SK-MEL-5 (cell line): ENCODE measurements at regions not wholly inside any gene's neighbourhood (a gene's known extent, or its start where the extent isn't known, plus 50 kb on each side); places are given as distances from the start of the nearest gene placed in this dataset.

Experiments
- DNase-seq: peaks from one replicate; pipeline ENCODE4 v3.0.0-alpha.2; 2016; ENCODE audit warnings: low read depth, low spot score
- in situ Hi-C: cut with HindIII; loops from 2 replicates; pipeline ENCODE4 v1.10.0; 2016; ENCODE audit warnings: low sequenced_read_pairs, high pct_unique_total_duplicates, low pct_unique_long_range_greater_than_20kb

- no peak for DNase-seq
- in situ Hi-C loops = no loop called here
Observed at GRCh38 chrX:13266641-13267345, 53.1 kb downstream of the ATXN3L start.

GRCh38 chrX:13265549-13266132 is 54.2 kb downstream of the ATXN3L start:
- in situ Hi-C loops = no loop called here
- no peak for DNase-seq

- no peak for DNase-seq
- in situ Hi-C loops = no loop called here
Observed at GRCh38 chrX:13265111-13265510, 54.7 kb downstream of the ATXN3L start.

- no peak for DNase-seq
- in situ Hi-C loops = no loop called here
Observed at GRCh38 chrX:13263560-13264251, 56.1 kb downstream of the ATXN3L start.

- in situ Hi-C loops = no loop called here
- no peak for DNase-seq
Observed at GRCh38 chrX:13261348-13261747, 58.5 kb downstream of the ATXN3L start.

GRCh38 chrX:13260598-13260997 is 59.3 kb downstream of the ATXN3L start:
- in situ Hi-C loops = no loop called here
- DNase-seq = no peak

GRCh38 chrX:13258725-13259124 is 61.1 kb downstream of the ATXN3L start:
- in situ Hi-C loops = no loop called here
- DNase-seq = no peak

- DNase-seq = no peak
- in situ Hi-C loops = no loop called here
Observed at GRCh38 chrX:13258052-13258444, 61.8 kb downstream of the ATXN3L start.

GRCh38 chrX:13257223-13258051 is 62.4 kb downstream of the ATXN3L start:
- in situ Hi-C loops = no loop called here
- DNase-seq = no peak

GRCh38 chrX:13256603-13257002 is 63.2 kb downstream of the ATXN3L start:
- no peak for DNase-seq
- in situ Hi-C loops = no loop called here

- in situ Hi-C loops = no loop called here
- DNase-seq = no peak
Observed at GRCh38 chrX:13254870-13255269, 65.0 kb downstream of the ATXN3L start.

- DNase-seq = peak; percentile 0
- in situ Hi-C loops = no loop called here
Observed at GRCh38 chrX:13254076-13254785, 65.6 kb downstream of the ATXN3L start.

GRCh38 chrX:13253223-13253622 is 66.6 kb downstream of the ATXN3L start:
- DNase-seq = no peak
- in situ Hi-C loops = no loop called here

- in situ Hi-C loops = no loop called here
- no peak for DNase-seq
Observed at GRCh38 chrX:13252726-13253125, 67.1 kb downstream of the ATXN3L start.

- no peak for DNase-seq
- in situ Hi-C loops = no loop called here
Observed at GRCh38 chrX:13250826-13251580, 68.8 kb downstream of the ATXN3L start.

GRCh38 chrX:13248867-13249486 is 70.9 kb downstream of the ATXN3L start:
- no peak for DNase-seq
- in situ Hi-C loops = no loop called here

- no peak for DNase-seq
- in situ Hi-C loops = no loop called here
Observed at GRCh38 chrX:13239272-13239671, 80.6 kb downstream of the ATXN3L start.
